ENCODE measurements at regions not wholly inside any gene's neighbourhood (a gene's known extent, or its start where the extent isn't known, plus 50 kb on each side); places are given as distances from the start of the nearest gene placed in this dataset.

DNA sequence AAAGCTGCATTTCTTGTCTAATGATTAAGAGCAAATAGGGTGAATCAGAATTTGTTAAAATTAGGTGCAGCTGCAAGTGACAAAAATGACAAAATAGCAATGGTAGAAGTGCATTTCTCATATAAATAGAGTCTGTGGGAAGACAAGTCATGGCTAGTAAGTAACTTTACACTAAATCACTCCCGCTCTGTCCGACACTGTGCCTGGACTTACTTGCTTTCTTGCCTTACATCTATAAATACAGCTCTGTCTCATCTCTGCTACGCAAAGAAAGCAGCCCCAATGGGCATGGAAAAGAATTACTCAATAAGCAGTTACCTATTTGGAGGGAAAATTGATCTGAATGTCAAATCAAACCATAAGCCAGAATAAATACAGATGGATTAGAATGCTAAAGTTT is 245.4 kb upstream of the KRR1 start:
- TF ChIP-seq CTCF (tag by site-specific recombination; IDR thresholded peaks at IDR 0.05) (no peak), ZNF501 (tag by site-specific recombination; IDR thresholded peaks at IDR 0.05) (no peak), ZNF138 (tag by site-specific recombination; IDR thresholded peaks at IDR 0.05; ENCODE audit: borderline replicate concordance) (no peak), ZNF488 (tag by site-specific recombination; IDR thresholded peaks at IDR 0.05) (no peak), ZNF169 (tag by site-specific recombination; IDR thresholded peaks at IDR 0.05) (no peak), ZNF692 (tag by site-specific recombination; IDR thresholded peaks at IDR 0.05) (no peak), MEIS1 (CRISPR knock-in tag; IDR thresholded peaks at IDR 0.05; ENCODE audit: borderline replicate concordance) (no peak), ZNF391 (tag by site-specific recombination; IDR thresholded peaks at IDR 0.05; ENCODE audit: borderline replicate concordance, low read depth) (no peak)
- TF ChIP-seq, protein P1, sequence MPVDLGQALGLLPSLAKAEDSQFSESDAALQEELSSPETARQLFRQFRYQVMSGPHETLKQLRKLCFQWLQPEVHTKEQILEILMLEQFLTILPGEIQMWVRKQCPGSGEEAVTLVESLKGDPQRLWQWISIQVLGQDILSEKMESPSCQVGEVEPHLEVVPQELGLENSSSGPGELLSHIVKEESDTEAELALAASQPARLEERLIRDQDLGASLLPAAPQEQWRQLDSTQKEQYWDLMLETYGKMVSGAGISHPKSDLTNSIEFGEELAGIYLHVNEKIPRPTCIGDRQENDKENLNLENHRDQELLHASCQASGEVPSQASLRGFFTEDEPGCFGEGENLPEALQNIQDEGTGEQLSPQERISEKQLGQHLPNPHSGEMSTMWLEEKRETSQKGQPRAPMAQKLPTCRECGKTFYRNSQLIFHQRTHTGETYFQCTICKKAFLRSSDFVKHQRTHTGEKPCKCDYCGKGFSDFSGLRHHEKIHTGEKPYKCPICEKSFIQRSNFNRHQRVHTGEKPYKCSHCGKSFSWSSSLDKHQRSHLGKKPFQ (tag by site-specific recombination; IDR thresholded peaks at IDR 0.05), result no peak
